H9 (cell line): ENCODE measurements at regions not wholly inside any gene's neighbourhood (a gene's known extent, or its start where the extent isn't known, plus 50 kb on each side); places are given as distances from the start of the nearest gene placed in this dataset.

Experiments
- DNase-seq: peaks from one replicate; pipeline ENCODE4 v3.0.0-alpha.2; 2017
- H2AFZ ChIP-seq: one replicate; pipeline ENCODE4 v1.6.1; 2013; ENCODE audit warnings: mild to moderate bottlenecking, low read length, control low read depth, moderate library complexity
- H2AK5ac ChIP-seq: 2 replicates; pipeline ENCODE4 v1.6.1; 2013; ENCODE audit warnings: low read length, control low read depth, mixed read lengths; ENCODE audit not compliant: insufficient read length
- H2BK120ac ChIP-seq: one replicate; pipeline ENCODE4 v1.6.1; 2013; ENCODE audit warnings: low read depth, mild to moderate bottlenecking, low read length, control low read depth, inconsistent platforms; ENCODE audit not compliant: poor library complexity, severe bottlenecking
- H2BK12ac ChIP-seq: 2 replicates; pipeline ENCODE4 v1.6.1; 2013; ENCODE audit warnings: low read length, control low read depth, mixed read lengths, low read depth; ENCODE audit not compliant: insufficient read length
- H2BK15ac ChIP-seq: 2 replicates; pipeline ENCODE4 v1.6.1; 2013; ENCODE audit warnings: low read depth, low read length, control low read depth
- H2BK20ac ChIP-seq: one replicate; pipeline ENCODE4 v1.6.1; 2013; ENCODE audit warnings: low read depth, mild to moderate bottlenecking, low read length, control low read depth, inconsistent platforms; ENCODE audit not compliant: poor library complexity, severe bottlenecking
- H2BK5ac ChIP-seq: 2 replicates; pipeline ENCODE4 v1.6.1; 2013; ENCODE audit warnings: low read length, control low read depth, mixed read lengths; ENCODE audit not compliant: insufficient read length
- H3K14ac ChIP-seq: 2 replicates; pipeline ENCODE4 v1.6.1; 2013; ENCODE audit warnings: low read length, control low read depth; ENCODE audit not compliant: insufficient read depth
- H3K18ac ChIP-seq: 2 replicates; pipeline ENCODE4 v1.6.1; 2013; ENCODE audit warnings: low read depth, mild to moderate bottlenecking, mixed read lengths, low read length, control low read depth; ENCODE audit not compliant: insufficient read length
- H3K23ac ChIP-seq: 2 replicates; pipeline ENCODE4 v1.6.1; 2013; ENCODE audit warnings: low read length, control low read depth, mixed read lengths, low read depth; ENCODE audit not compliant: insufficient read length
- H3K23me2 ChIP-seq: 2 replicates; pipeline ENCODE4 v1.6.1; 2013; ENCODE audit warnings: low read depth, mild to moderate bottlenecking, mixed read lengths, low read length, control low read depth; ENCODE audit not compliant: insufficient read length, poor library complexity, severe bottlenecking
- H3K27ac ChIP-seq: 2 replicates; pipeline ENCODE4 v1.5.1; 2013; ENCODE audit warnings: low read length, control low read depth, mixed read lengths, low read depth; ENCODE audit not compliant: insufficient read length
- H3K27me3 ChIP-seq: 2 replicates; pipeline ENCODE4 v1.6.1; 2013; ENCODE audit warnings: low read length, control low read depth, inconsistent platforms; ENCODE audit not compliant: insufficient read depth
- H3K4ac ChIP-seq: 2 replicates; pipeline ENCODE4 v1.6.1; 2013; ENCODE audit warnings: low read depth, mild to moderate bottlenecking, control low read depth, inconsistent platforms, low read length, moderate library complexity
- H3K4me1 ChIP-seq: 2 replicates; pipeline ENCODE4 v1.6.1; 2013; ENCODE audit warnings: low read length, control low read depth, inconsistent platforms; ENCODE audit not compliant: insufficient read depth
- H3K4me2 ChIP-seq: 2 replicates; pipeline ENCODE4 v1.6.1; 2013; ENCODE audit warnings: low read length, control low read depth, mixed read lengths; ENCODE audit not compliant: insufficient read length, insufficient read depth
- H3K56ac ChIP-seq: 2 replicates; pipeline ENCODE4 v1.6.1; 2013; ENCODE audit warnings: low read depth, mild to moderate bottlenecking, mixed read lengths, low read length, control low read depth; ENCODE audit not compliant: insufficient read length
- H3K79me1 ChIP-seq: 2 replicates; pipeline ENCODE4 v1.6.1; 2013; ENCODE audit warnings: low read depth, mild to moderate bottlenecking, moderate library complexity, low read length, control low read depth, inconsistent platforms; ENCODE audit not compliant: insufficient read depth, poor library complexity, severe bottlenecking
- H3K79me2 ChIP-seq: 2 replicates; pipeline ENCODE4 v1.6.1; 2013; ENCODE audit warnings: low read length, control low read depth, inconsistent platforms; ENCODE audit not compliant: insufficient read depth
- H3K9ac ChIP-seq: 2 replicates; pipeline ENCODE4 v1.6.1; 2013; ENCODE audit warnings: low read length, control low read depth, mixed read lengths; ENCODE audit not compliant: insufficient read length; ENCODE audit errors: extremely low read depth
- H3K9me3 ChIP-seq: one replicate; pipeline ENCODE4 v1.6.1; 2013; ENCODE audit warnings: low read depth, low read length, inconsistent platforms; ENCODE audit not compliant: control insufficient read depth
- H3T11ph ChIP-seq: one replicate; pipeline ENCODE4 v1.6.1; 2013; ENCODE audit warnings: mild to moderate bottlenecking, low read length, control low read depth, inconsistent platforms
- H4K20me1 ChIP-seq: one replicate; pipeline ENCODE4 v1.6.1; 2013; ENCODE audit not compliant: control insufficient read depth, insufficient read length, insufficient read depth
- H4K5ac ChIP-seq: 2 replicates; pipeline ENCODE4 v1.6.1; 2013; ENCODE audit warnings: low read depth, mild to moderate bottlenecking, mixed read lengths, low read length, control low read depth; ENCODE audit not compliant: insufficient read length
- H4K8ac ChIP-seq: replicated peaks from 2 replicates; pipeline ENCODE4 v1.6.1; 2013; ENCODE audit warnings: low read length, control low read depth, mixed read lengths, low read depth; ENCODE audit not compliant: insufficient read length
- H4K91ac ChIP-seq: 2 replicates; pipeline ENCODE4 v1.6.1; 2013; ENCODE audit warnings: low read depth, mild to moderate bottlenecking, moderate library complexity, mixed read lengths, low read length, control low read depth; ENCODE audit not compliant: insufficient read length
- H3K27ac Mint-ChIP-seq, 3 experiments: 2 replicates in 2 of 3; 3 replicates in 1 of 3; pipeline ENCODE4 v1.8.0; 2020 to 2021; ENCODE audit warnings: mixed read lengths in 3 of 3, mild to moderate bottlenecking in 1 of 3, moderate library complexity in 1 of 3
- H3K27me3 Mint-ChIP-seq: 2 replicates; pipeline ENCODE4 v1.8.0; 2021; ENCODE audit warnings: low read depth, mild to moderate bottlenecking, moderate library complexity, mixed read lengths
- H3K36me3 Mint-ChIP-seq, 3 experiments: 2 replicates in 2 of 3; 3 replicates in 1 of 3; pipeline ENCODE4 v1.8.0; 2020 to 2021; ENCODE audit warnings: low read depth in 3 of 3, mixed read lengths in 3 of 3; ENCODE audit not compliant: insufficient read depth in 1 of 3
- H3K4me1 Mint-ChIP-seq, 2 experiments: 2 replicates each; pipeline ENCODE4 v1.8.0; 2020; ENCODE audit warnings: mixed read lengths in 2 of 2
- H3K4me3 Mint-ChIP-seq, 2 experiments: 2 replicates in 1 of 2; 3 replicates in 1 of 2; pipeline ENCODE4 v1.8.0; 2020 to 2021; ENCODE audit warnings: mild to moderate bottlenecking in 2 of 2, mixed read lengths in 2 of 2, moderate library complexity in 1 of 2
- H3K9me3 Mint-ChIP-seq, 2 experiments: 2 replicates in 1 of 2; 3 replicates in 1 of 2; pipeline ENCODE4 v1.8.0; 2020; ENCODE audit warnings: mild to moderate bottlenecking in 2 of 2, mixed read lengths in 2 of 2, moderate library complexity in 1 of 2
- WGBS: extraction: QIAGEN DNeasy Blood & Tissue Kit; methylation state at CpG from one replicate; pipeline ENCODE4 v1.1.7; 2013; ENCODE audit warnings: missing lambda C conversion rate, low lambda C conversion rate, mixed read lengths; ENCODE audit not compliant: insufficient read length; ENCODE audit errors: extremely low coverage; 5-methylcytosine and 5-hydroxymethylcytosine counted together
- TF ChIP-seq, protein P1 (sequence below): fragments of 200-600 bp; sonication (generic); conservative IDR thresholded peaks from 3 replicates; pipeline ENCODE4 v1.8.0; 2021; ENCODE audit warnings: antibody characterized with exemption, mild to moderate bottlenecking

DNA sequence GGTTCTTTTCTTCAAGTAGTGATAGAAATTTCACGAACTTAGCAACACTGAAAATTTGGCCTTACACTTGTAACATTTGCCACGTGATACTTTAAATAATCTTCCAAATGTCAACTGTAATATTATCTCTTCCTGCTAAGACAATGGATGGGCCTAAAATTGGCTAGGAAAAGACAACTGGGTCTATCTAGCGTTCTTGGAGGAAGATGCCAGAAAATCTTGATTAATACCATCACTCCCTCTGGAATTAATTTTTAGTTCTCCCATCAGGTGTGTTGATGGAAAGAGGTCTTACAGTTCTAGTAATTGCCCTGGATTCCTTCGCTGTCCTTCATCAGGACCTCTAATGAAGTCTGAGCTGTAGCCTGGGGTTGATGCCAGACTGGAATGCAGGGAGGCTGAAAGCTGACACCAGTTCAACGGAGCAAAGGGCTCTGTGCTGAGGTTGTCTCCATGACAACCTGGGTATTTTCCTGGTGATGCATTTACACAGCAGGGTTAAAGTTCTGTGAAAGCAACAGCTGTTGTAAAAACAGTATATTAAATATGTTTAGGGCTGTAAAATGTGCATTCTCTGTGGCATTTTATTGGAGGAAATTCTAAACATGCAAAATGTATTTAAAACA, 92.3 kb downstream of the GAS1 start:
- no CpG with 5 or more reads among the region's 5 CpGs for WGBS
- H3K4me2 ChIP-seq: no peak overlapping the region
- peak overlapping the region; percentile 20 to 88 (median 53); a peak in 5 of 7 replicates for H3K27ac Mint-ChIP-seq

More for the DNA sequence above, 92.3 kb downstream of the GAS1 start:
- no peaks in the 10 kb centered on the region for H3K23me2 ChIP-seq
- H3K14ac ChIP-seq: no peak overlapping the region
- H4K8ac ChIP-seq: no peak overlapping the region
- H3K4me1 ChIP-seq: no peaks in the 10 kb centered on the region; the same call in 1 of the 2 replicates
- Mint-ChIP-seq H3K4me3 (no peak overlapping the region), H3K9me3 (peaks cover 2 to 3% of the 10 kb centered on the region in 2 experiments; a peak in 3 of 5 replicates), H3K36me3 (no peaks in the 10 kb centered on the region; a peak in 2 of 7 replicates), H3K4me1 (peaks cover 8 to 18% of the 10 kb centered on the region in 2 experiments), H3K27me3 (peaks cover 7% of the 10 kb centered on the region)
- H2BK120ac ChIP-seq: no peak overlapping the region
- no peak overlapping the region for H4K91ac ChIP-seq
- TF ChIP-seq, protein P1, sequence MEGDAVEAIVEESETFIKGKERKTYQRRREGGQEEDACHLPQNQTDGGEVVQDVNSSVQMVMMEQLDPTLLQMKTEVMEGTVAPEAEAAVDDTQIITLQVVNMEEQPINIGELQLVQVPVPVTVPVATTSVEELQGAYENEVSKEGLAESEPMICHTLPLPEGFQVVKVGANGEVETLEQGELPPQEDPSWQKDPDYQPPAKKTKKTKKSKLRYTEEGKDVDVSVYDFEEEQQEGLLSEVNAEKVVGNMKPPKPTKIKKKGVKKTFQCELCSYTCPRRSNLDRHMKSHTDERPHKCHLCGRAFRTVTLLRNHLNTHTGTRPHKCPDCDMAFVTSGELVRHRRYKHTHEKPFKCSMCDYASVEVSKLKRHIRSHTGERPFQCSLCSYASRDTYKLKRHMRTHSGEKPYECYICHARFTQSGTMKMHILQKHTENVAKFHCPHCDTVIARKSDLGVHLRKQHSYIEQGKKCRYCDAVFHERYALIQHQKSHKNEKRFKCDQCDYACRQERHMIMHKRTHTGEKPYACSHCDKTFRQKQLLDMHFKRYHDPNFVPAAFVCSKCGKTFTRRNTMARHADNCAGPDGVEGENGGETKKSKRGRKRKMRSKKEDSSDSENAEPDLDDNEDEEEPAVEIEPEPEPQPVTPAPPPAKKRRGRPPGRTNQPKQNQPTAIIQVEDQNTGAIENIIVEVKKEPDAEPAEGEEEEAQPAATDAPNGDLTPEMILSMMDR: no peak
- no peaks in the 10 kb centered on the region for H3K79me2 ChIP-seq
- H3K9ac ChIP-seq: no peak overlapping the region
- H2BK15ac ChIP-seq: no peak overlapping the region
- DNase-seq: peak; percentile 86
- H3K79me1 ChIP-seq: no peaks in the 10 kb centered on the region
- H3K23ac ChIP-seq: no peak overlapping the region
- no peak overlapping the region for H2BK20ac ChIP-seq
- H3K4ac ChIP-seq: no peak overlapping the region; the same call in 1 of the 2 replicates
- no peak overlapping the region for H2AK5ac ChIP-seq
- H3T11ph ChIP-seq: peak overlapping the region; percentile 73
- no peak overlapping the region for H2BK5ac ChIP-seq
- no peak overlapping the region for H3K56ac ChIP-seq
- H3K9me3 ChIP-seq: no peaks in the 10 kb centered on the region
- no peak overlapping the region for H4K5ac ChIP-seq
- no peak overlapping the region for H2AFZ ChIP-seq
- no peak overlapping the region for H2BK12ac ChIP-seq
- no peak overlapping the region for H3K18ac ChIP-seq
- no peak overlapping the region for H3K27ac ChIP-seq
- H4K20me1 ChIP-seq: no peaks in the 10 kb centered on the region
- H3K27me3 ChIP-seq: no peaks in the 10 kb centered on the region
